ENCODE measurements at regions not wholly inside any gene's neighbourhood (a gene's known extent, or its start where the extent isn't known, plus 50 kb on each side); places are given as distances from the start of the nearest gene placed in this dataset.
A peak's percentile ranks its signal among the peaks of the same experiment; 100 is the strongest.

- DNase-seq (ENCODE audit: low read depth), result peak; percentile 12
These were observed 514.9 kb downstream of the BUD13 start for GRCh38 chr11:116257883-116258282.

GRCh38 chr11:116257092-116257491, 515.7 kb downstream of the BUD13 start:
- DNase-seq (ENCODE audit: low read depth), result peak; percentile 4

GRCh38 chr11:116256215-116256614, 516.6 kb downstream of the BUD13 start:
- no peak for DNase-seq (ENCODE audit: low read depth)

- no peak for DNase-seq (ENCODE audit: low read depth)
These were observed 517.4 kb downstream of the BUD13 start for GRCh38 chr11:116255321-116255953.

GRCh38 chr11:116250155-116250554, 522.6 kb downstream of the BUD13 start:
- no peak for DNase-seq (ENCODE audit: low read depth)

- DNase-seq (ENCODE audit: low read depth), result no peak
These were observed 523.2 kb downstream of the BUD13 start for GRCh38 chr11:116249561-116249960.

- no peak for DNase-seq (ENCODE audit: low read depth)
These were observed 527.9 kb downstream of the BUD13 start for GRCh38 chr11:116244889-116245288.

- DNase-seq (ENCODE audit: low read depth), result no peak
These were observed 528.3 kb downstream of the BUD13 start for GRCh38 chr11:116244439-116244838.

GRCh38 chr11:116243991-116244390, 528.8 kb downstream of the BUD13 start:
- no peak for DNase-seq (ENCODE audit: low read depth)

GRCh38 chr11:116242006-116242405, 530.8 kb downstream of the BUD13 start:
- no peak for DNase-seq (ENCODE audit: low read depth)

GRCh38 chr11:116240710-116241109, 532.1 kb downstream of the BUD13 start:
- DNase-seq (ENCODE audit: low read depth), result peak; percentile 10

- DNase-seq (ENCODE audit: low read depth), result no peak
These were observed 533.5 kb downstream of the BUD13 start for GRCh38 chr11:116239247-116239646.

GRCh38 chr11:116234989-116235568, 537.7 kb downstream of the BUD13 start:
- DNase-seq (ENCODE audit: low read depth), result no peak

GRCh38 chr11:116233561-116233960, 539.2 kb downstream of the BUD13 start:
- no peak for DNase-seq (ENCODE audit: low read depth)

GRCh38 chr11:116232364-116232828, 540.4 kb downstream of the BUD13 start:
- DNase-seq (ENCODE audit: low read depth), result no peak

- DNase-seq (ENCODE audit: low read depth), result no peak
These were observed 541.2 kb downstream of the BUD13 start for GRCh38 chr11:116231543-116231942.

GRCh38 chr11:116230438-116230837, 542.3 kb downstream of the BUD13 start:
- DNase-seq (ENCODE audit: low read depth), result no peak

GRCh38 chr11:116229236-116229970, 543.4 kb downstream of the BUD13 start:
- no peak for DNase-seq (ENCODE audit: low read depth)

GRCh38 chr11:116226731-116227130, 546.1 kb downstream of the BUD13 start:
- no peak for DNase-seq (ENCODE audit: low read depth)

- no peak for DNase-seq (ENCODE audit: low read depth)
These were observed 546.8 kb downstream of the BUD13 start for GRCh38 chr11:116225784-116226585.

- DNase-seq (ENCODE audit: low read depth), result no peak
These were observed 547.6 kb downstream of the BUD13 start for GRCh38 chr11:116225236-116225635.

- DNase-seq (ENCODE audit: low read depth), result no peak
These were observed 547.9 kb downstream of the BUD13 start for GRCh38 chr11:116224889-116225200.

All from M059J (cell line).